ENCODE measurements at regions not wholly inside any gene's neighbourhood (a gene's known extent, or its start where the extent isn't known, plus 50 kb on each side); places are given as distances from the start of the nearest gene placed in this dataset.

- Histone ChIP-seq H3K27me3 (ENCODE audit: control insufficient read depth, insufficient read depth, low read length) (no peaks in the 10 kb centered on the region), H3K9me3 (ENCODE audit: control insufficient read depth, low read length) (no peaks in the 10 kb centered on the region), H2AFZ (no peak overlapping the region), H3K4me1 (no peaks in the 10 kb centered on the region), H3K4me3 (ENCODE audit: low read depth, low read length) (no peak overlapping the region), H3K27ac (no peak overlapping the region), H3K79me2 (no peaks in the 10 kb centered on the region), H3K9ac (no peak overlapping the region), H3K4me2 (ENCODE audit: low read length) (no peak overlapping the region), H3K36me3 (ENCODE audit: control insufficient read depth, insufficient read depth, low read length) (no peaks in the 10 kb centered on the region)
- TF ChIP-seq CTCF (IDR thresholded peaks at IDR 0.05), result no peak
Measured at GRCh38 chr4:101706535-101707057, 83.9 kb upstream of the BANK1 start.

- TF ChIP-seq CTCF (IDR thresholded peaks at IDR 0.05), result no peak
- no peak overlapping the region for H3K27ac ChIP-seq
- no peak overlapping the region for H3K4me3 ChIP-seq (ENCODE audit: low read depth, low read length)
- H3K36me3 ChIP-seq (ENCODE audit: control insufficient read depth, insufficient read depth, low read length), result no peaks in the 10 kb centered on the region
- H3K79me2 ChIP-seq, result no peaks in the 10 kb centered on the region
- H3K27me3 ChIP-seq (ENCODE audit: control insufficient read depth, insufficient read depth, low read length), result no peaks in the 10 kb centered on the region
- no peaks in the 10 kb centered on the region for H3K4me1 ChIP-seq
- H3K4me2 ChIP-seq (ENCODE audit: low read length), result no peak overlapping the region
- no peak overlapping the region for H3K9ac ChIP-seq
- no peaks in the 10 kb centered on the region for H3K9me3 ChIP-seq (ENCODE audit: control insufficient read depth, low read length)
- no peak overlapping the region for H2AFZ ChIP-seq
Measured at GRCh38 chr4:101701551-101701950, 89.0 kb upstream of the BANK1 start.

- Histone ChIP-seq H3K4me3 (ENCODE audit: low read depth, low read length) (no peak overlapping the region), H3K9me3 (ENCODE audit: control insufficient read depth, low read length) (no peaks in the 10 kb centered on the region), H3K4me2 (ENCODE audit: low read length) (no peak overlapping the region), H3K27me3 (ENCODE audit: control insufficient read depth, insufficient read depth, low read length) (no peaks in the 10 kb centered on the region), H2AFZ (no peak overlapping the region), H3K79me2 (no peaks in the 10 kb centered on the region), H3K4me1 (no peaks in the 10 kb centered on the region), H3K27ac (no peak overlapping the region), H3K36me3 (ENCODE audit: control insufficient read depth, insufficient read depth, low read length) (no peaks in the 10 kb centered on the region), H3K9ac (no peak overlapping the region)
- TF ChIP-seq CTCF (IDR thresholded peaks at IDR 0.05), result no peak
Measured at GRCh38 chr4:101699441-101700124, 90.9 kb upstream of the BANK1 start.

- no peak for TF ChIP-seq CTCF (IDR thresholded peaks at IDR 0.05)
- Histone ChIP-seq H3K79me2 (no peaks in the 10 kb centered on the region), H3K4me3 (ENCODE audit: low read depth, low read length) (no peak overlapping the region), H2AFZ (no peak overlapping the region), H3K4me2 (ENCODE audit: low read length) (no peak overlapping the region), H3K27me3 (ENCODE audit: control insufficient read depth, insufficient read depth, low read length) (no peaks in the 10 kb centered on the region), H3K9me3 (ENCODE audit: control insufficient read depth, low read length) (no peaks in the 10 kb centered on the region), H3K27ac (no peak overlapping the region), H3K4me1 (no peaks in the 10 kb centered on the region), H3K36me3 (ENCODE audit: control insufficient read depth, insufficient read depth, low read length) (no peaks in the 10 kb centered on the region), H3K9ac (no peak overlapping the region)
Measured at GRCh38 chr4:101697266-101697665, 93.3 kb upstream of the BANK1 start.
